ENCODE measurements at regions not wholly inside any gene's neighbourhood (a gene's known extent, or its start where the extent isn't known, plus 50 kb on each side); places are given as distances from the start of the nearest gene placed in this dataset.

DNA sequence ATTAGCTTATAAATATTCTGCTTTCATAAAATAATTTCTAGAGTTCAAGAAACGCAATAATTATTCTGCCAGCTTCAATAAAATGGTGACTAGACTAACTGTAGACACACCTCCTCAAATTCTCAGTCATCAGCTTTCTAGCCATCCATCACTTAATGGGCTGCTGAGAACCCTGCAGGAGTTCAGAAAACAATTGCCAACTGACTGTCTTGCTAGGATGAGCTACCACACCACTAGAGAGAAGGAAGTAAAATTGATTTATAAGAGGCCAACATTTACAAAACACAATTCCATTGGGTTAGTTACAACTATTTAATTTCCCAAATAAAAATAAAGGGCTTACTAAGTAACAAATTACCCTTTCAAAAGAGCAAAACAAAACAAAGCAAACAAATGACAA, 126.5 kb upstream of the PAPPA start:
- H3K36me3 Mint-ChIP-seq (ENCODE audit: low read depth), result no peaks in the 10 kb centered on the region
- no peak for DNase-seq
- H3K27me3 ChIP-seq (ENCODE audit: control insufficient read depth, insufficient read depth, low read length, poor library complexity, severe bottlenecking), result no peaks in the 10 kb centered on the region
- H3K27ac Mint-ChIP-seq, result no peak overlapping the region
- H3K27ac ChIP-seq (ENCODE audit: low read depth, low read length), result no peak overlapping the region
- H3K36me3 ChIP-seq (ENCODE audit: control insufficient read depth, insufficient read depth, low read length), result no peaks in the 10 kb centered on the region
- 88% methylated on average over 1 of the region's 1 CpG; no CpG with 5 or more reads in 1 of the 2 experiments for WGBS, 2 experiments (ENCODE audit: insufficient coverage in 1 of 2, insufficient read length in 1 of 2)
- TF ChIP-seq, protein P1, sequence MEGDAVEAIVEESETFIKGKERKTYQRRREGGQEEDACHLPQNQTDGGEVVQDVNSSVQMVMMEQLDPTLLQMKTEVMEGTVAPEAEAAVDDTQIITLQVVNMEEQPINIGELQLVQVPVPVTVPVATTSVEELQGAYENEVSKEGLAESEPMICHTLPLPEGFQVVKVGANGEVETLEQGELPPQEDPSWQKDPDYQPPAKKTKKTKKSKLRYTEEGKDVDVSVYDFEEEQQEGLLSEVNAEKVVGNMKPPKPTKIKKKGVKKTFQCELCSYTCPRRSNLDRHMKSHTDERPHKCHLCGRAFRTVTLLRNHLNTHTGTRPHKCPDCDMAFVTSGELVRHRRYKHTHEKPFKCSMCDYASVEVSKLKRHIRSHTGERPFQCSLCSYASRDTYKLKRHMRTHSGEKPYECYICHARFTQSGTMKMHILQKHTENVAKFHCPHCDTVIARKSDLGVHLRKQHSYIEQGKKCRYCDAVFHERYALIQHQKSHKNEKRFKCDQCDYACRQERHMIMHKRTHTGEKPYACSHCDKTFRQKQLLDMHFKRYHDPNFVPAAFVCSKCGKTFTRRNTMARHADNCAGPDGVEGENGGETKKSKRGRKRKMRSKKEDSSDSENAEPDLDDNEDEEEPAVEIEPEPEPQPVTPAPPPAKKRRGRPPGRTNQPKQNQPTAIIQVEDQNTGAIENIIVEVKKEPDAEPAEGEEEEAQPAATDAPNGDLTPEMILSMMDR (conservative IDR thresholded peaks at IDR 0.05), result no peak
- H3K27me3 Mint-ChIP-seq (ENCODE audit: insufficient read depth), result peaks cover 1% of the 10 kb centered on the region
- H3K4me1 Mint-ChIP-seq, result peaks cover 2% of the 10 kb centered on the region
- H3K4me3 ChIP-seq (ENCODE audit: low read length), result no peak overlapping the region
- H3K9ac ChIP-seq (ENCODE audit: extremely low read depth, low read length, poor library complexity, severe bottlenecking), result no peak overlapping the region
- H3K4me1 ChIP-seq (ENCODE audit: control insufficient read depth, insufficient read depth, low read length), result no peaks in the 10 kb centered on the region
- peaks cover 11% of the 10 kb centered on the region for H3K9me3 Mint-ChIP-seq
- H3K4me3 Mint-ChIP-seq, result no peak overlapping the region
- H3K9me3 ChIP-seq (ENCODE audit: control insufficient read depth, low read length), result no peaks in the 10 kb centered on the region

DNA sequence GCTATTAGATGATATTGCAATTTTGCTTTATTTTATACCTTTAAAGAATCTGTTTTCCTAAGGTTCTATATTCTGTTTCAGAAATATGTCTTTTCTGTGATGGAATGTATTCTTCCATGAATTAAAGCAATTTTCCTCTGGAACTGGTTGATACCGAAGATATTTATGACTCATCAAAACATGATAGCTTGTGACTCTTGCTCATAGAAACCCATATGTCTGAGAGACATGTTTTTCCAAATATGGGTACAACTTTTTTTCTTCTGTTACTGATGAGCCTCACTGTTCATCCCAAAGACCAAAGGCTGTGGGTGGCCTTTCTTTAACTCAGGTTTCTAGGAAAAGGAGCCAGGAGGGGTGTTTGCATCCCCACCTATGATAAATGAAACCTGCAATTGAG, 126.1 kb upstream of the PAPPA start:
- peaks cover 1% of the 10 kb centered on the region for H3K27me3 Mint-ChIP-seq (ENCODE audit: insufficient read depth)
- peaks cover 11% of the 10 kb centered on the region for H3K9me3 Mint-ChIP-seq
- DNase-seq, result no peak
- no peaks in the 10 kb centered on the region for H3K36me3 Mint-ChIP-seq (ENCODE audit: low read depth)
- Histone ChIP-seq H3K27me3 (ENCODE audit: control insufficient read depth, insufficient read depth, low read length, poor library complexity, severe bottlenecking) (no peaks in the 10 kb centered on the region), H3K9ac (ENCODE audit: extremely low read depth, low read length, poor library complexity, severe bottlenecking) (no peak overlapping the region), H3K27ac (ENCODE audit: low read depth, low read length) (no peak overlapping the region), H3K9me3 (ENCODE audit: control insufficient read depth, low read length) (no peaks in the 10 kb centered on the region), H3K4me3 (ENCODE audit: low read length) (no peak overlapping the region), H3K36me3 (ENCODE audit: control insufficient read depth, insufficient read depth, low read length) (no peaks in the 10 kb centered on the region), H3K4me1 (ENCODE audit: control insufficient read depth, insufficient read depth, low read length) (no peaks in the 10 kb centered on the region)
- TF ChIP-seq, protein P1 (conservative IDR thresholded peaks at IDR 0.05), result no peak
- no peak overlapping the region for H3K4me3 Mint-ChIP-seq
- H3K4me1 Mint-ChIP-seq, result peaks cover 2% of the 10 kb centered on the region
- H3K27ac Mint-ChIP-seq, result no peak overlapping the region
- 86 to 97% methylated on average over 1 of the region's 1 CpG for WGBS, 2 experiments (ENCODE audit: insufficient coverage in 1 of 2, insufficient read length in 1 of 2)

DNA sequence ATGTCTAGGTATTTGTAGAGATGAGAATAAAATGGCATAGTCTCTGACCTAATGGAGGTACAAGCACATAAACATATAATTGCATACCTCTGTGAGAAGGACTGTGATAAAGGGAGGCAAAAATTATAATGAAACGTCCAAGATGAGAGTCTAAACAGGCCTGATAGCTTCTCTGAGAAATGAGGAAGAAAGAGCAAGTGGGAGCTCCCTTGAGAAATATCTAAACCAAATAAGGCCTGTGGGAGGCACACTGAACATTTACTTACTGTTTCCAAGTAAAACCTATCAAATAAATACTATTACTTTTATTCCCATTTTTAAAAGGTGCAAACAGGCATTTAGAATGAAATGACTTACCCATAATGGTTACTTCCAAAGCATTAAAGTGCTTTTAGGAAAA, 125.6 kb upstream of the PAPPA start:
- H3K36me3 Mint-ChIP-seq (ENCODE audit: low read depth), result no peaks in the 10 kb centered on the region
- Histone ChIP-seq H3K9me3 (ENCODE audit: control insufficient read depth, low read length) (no peaks in the 10 kb centered on the region), H3K36me3 (ENCODE audit: control insufficient read depth, insufficient read depth, low read length) (no peaks in the 10 kb centered on the region), H3K4me3 (ENCODE audit: low read length) (no peak overlapping the region), H3K4me1 (ENCODE audit: control insufficient read depth, insufficient read depth, low read length) (no peaks in the 10 kb centered on the region), H3K27ac (ENCODE audit: low read depth, low read length) (no peak overlapping the region), H3K9ac (ENCODE audit: extremely low read depth, low read length, poor library complexity, severe bottlenecking) (no peak overlapping the region), H3K27me3 (ENCODE audit: control insufficient read depth, insufficient read depth, low read length, poor library complexity, severe bottlenecking) (no peaks in the 10 kb centered on the region)
- 75 to 76% methylated on average over 1 of the region's 1 CpG for WGBS, 2 experiments (ENCODE audit: insufficient coverage in 1 of 2, insufficient read length in 1 of 2)
- peaks cover 1% of the 10 kb centered on the region for H3K27me3 Mint-ChIP-seq (ENCODE audit: insufficient read depth)
- H3K27ac Mint-ChIP-seq, result no peak overlapping the region
- no peak for DNase-seq
- peaks cover 11% of the 10 kb centered on the region for H3K9me3 Mint-ChIP-seq
- no peak overlapping the region for H3K4me3 Mint-ChIP-seq
- peaks cover 2% of the 10 kb centered on the region for H3K4me1 Mint-ChIP-seq
- TF ChIP-seq, protein P1 (conservative IDR thresholded peaks at IDR 0.05), result no peak

Measured in endodermal cell (in vitro differentiated cells).